Mesenchymal stem cell (in vitro differentiated cells and primary cell): ENCODE measurements at regions not wholly inside any gene's neighbourhood (a gene's known extent, or its start where the extent isn't known, plus 50 kb on each side); places are given as distances from the start of the nearest gene placed in this dataset.
A peak's percentile ranks its signal among the peaks of the same experiment; 100 is the strongest.
"Not testable (repeated sequence)": the region's sequence is repeated elsewhere in the genome, so short reads cannot be mapped to it uniquely, and the experiment has no call there.

Source experiments
- DNase-seq: peaks from one replicate; pipeline ENCODE4 v3.0.0-alpha.2; 2013
- H2AFZ ChIP-seq: one replicate; pipeline ENCODE4 v1.6.1; 2013; ENCODE audit warnings: low read depth, mild to moderate bottlenecking, control low read depth, inconsistent platforms, low read length, moderate library complexity
- H2AK5ac ChIP-seq: 2 replicates; pipeline ENCODE4 v1.6.1; 2013; ENCODE audit warnings: low read length, moderate library complexity, mild to moderate bottlenecking, inconsistent platforms; ENCODE audit not compliant: severe bottlenecking
- H2BK120ac ChIP-seq: one replicate; pipeline ENCODE4 v1.6.1; 2013; ENCODE audit warnings: low read depth, mild to moderate bottlenecking, inconsistent platforms, low read length, moderate library complexity
- H2BK12ac ChIP-seq, 2 experiments: one replicate each; pipeline ENCODE4 v1.6.1; 2013; ENCODE audit warnings: inconsistent platforms in 2 of 2, low read length in 2 of 2, mild to moderate bottlenecking in 2 of 2, moderate library complexity in 2 of 2, control low read depth in 1 of 2
- H2BK15ac ChIP-seq: one replicate; pipeline ENCODE4 v1.6.1; 2013; ENCODE audit warnings: mild to moderate bottlenecking, low read depth, inconsistent platforms; ENCODE audit not compliant: poor library complexity, severe bottlenecking
- H2BK5ac ChIP-seq: 2 replicates; pipeline ENCODE4 v1.6.1; 2013; ENCODE audit warnings: low read depth, mild to moderate bottlenecking, low read length, control low read depth, inconsistent platforms; ENCODE audit not compliant: poor library complexity, severe bottlenecking
- H3K14ac ChIP-seq, 2 experiments: one replicate each; pipeline ENCODE4 v1.6.1; 2013; ENCODE audit warnings: inconsistent platforms in 2 of 2, low read length in 2 of 2, control low read depth in 1 of 2, mild to moderate bottlenecking in 1 of 2, moderate library complexity in 1 of 2
- H3K18ac ChIP-seq, 2 experiments: one replicate each; pipeline ENCODE4 v1.6.1; 2013; ENCODE audit warnings: inconsistent platforms in 2 of 2, low read length in 2 of 2, control low read depth in 1 of 2, low read depth in 1 of 2, mild to moderate bottlenecking in 1 of 2
- H3K23ac ChIP-seq, 2 experiments: one replicate each; pipeline ENCODE4 v1.6.1; 2013; ENCODE audit warnings: inconsistent platforms in 2 of 2, low read length in 2 of 2, mild to moderate bottlenecking in 2 of 2, moderate library complexity in 2 of 2, control low read depth in 1 of 2
- H3K27ac ChIP-seq: 2 replicates; pipeline ENCODE4 v1.5.1; 2013; ENCODE audit warnings: mild to moderate bottlenecking, moderate library complexity, low read length, control low read depth, inconsistent platforms; ENCODE audit not compliant: poor library complexity, severe bottlenecking
- H3K27me3 ChIP-seq, 2 experiments: 2 replicates each; pipeline versions ENCODE4 v1.6.1 to v1.7.0; 2013; ENCODE audit warnings: low read length in 2 of 2, mild to moderate bottlenecking in 2 of 2, moderate library complexity in 2 of 2, control low read depth in 1 of 2, inconsistent platforms in 1 of 2; ENCODE audit not compliant: control insufficient read depth in 1 of 2, insufficient read depth in 1 of 2
- H3K36me3 ChIP-seq, 2 experiments: 2 replicates each; pipeline versions ENCODE4 v1.6.1 to v1.7.0; 2013; ENCODE audit warnings: low read length in 2 of 2, control low read depth in 1 of 2, inconsistent platforms in 1 of 2, low read depth in 1 of 2, mild to moderate bottlenecking in 1 of 2; ENCODE audit not compliant: insufficient read depth in 2 of 2, control insufficient read depth in 1 of 2
- H3K4ac ChIP-seq, 2 experiments: one replicate each; pipeline ENCODE4 v1.6.1; 2013; ENCODE audit warnings: inconsistent platforms in 2 of 2, low read length in 2 of 2, mild to moderate bottlenecking in 2 of 2, moderate library complexity in 2 of 2, control low read depth in 1 of 2, low read depth in 1 of 2
- H3K4me1 ChIP-seq: 2 replicates; pipeline ENCODE4 v1.6.1; 2013; ENCODE audit warnings: low read depth, low read length, control low read depth; ENCODE audit not compliant: control insufficient read depth, insufficient read depth
- H3K4me2 ChIP-seq: 2 replicates; pipeline ENCODE4 v1.6.1; 2013; ENCODE audit warnings: low read length, mild to moderate bottlenecking, inconsistent platforms; ENCODE audit not compliant: poor library complexity, severe bottlenecking
- H3K4me3 ChIP-seq, 2 experiments: 2 replicates each; pipeline versions ENCODE4 v1.5.1 to v1.7.0; 2013; ENCODE audit warnings: low read length in 2 of 2, mild to moderate bottlenecking in 2 of 2, control low read depth in 1 of 2, low read depth in 1 of 2; ENCODE audit not compliant: insufficient read depth in 1 of 2
- H3K79me1 ChIP-seq: replicated peaks from 2 replicates; pipeline ENCODE4 v1.6.1; 2013; ENCODE audit warnings: mild to moderate bottlenecking, control low read depth, low read length, inconsistent platforms; ENCODE audit not compliant: poor library complexity, severe bottlenecking
- H3K9ac ChIP-seq: 2 replicates; pipeline ENCODE4 v1.7.0; 2013; ENCODE audit warnings: mild to moderate bottlenecking, low read length, moderate library complexity
- H3K9me3 ChIP-seq: 2 replicates; pipeline ENCODE4 v1.7.0; 2013; ENCODE audit warnings: mild to moderate bottlenecking, low read length; ENCODE audit not compliant: control insufficient read depth
- H4K8ac ChIP-seq: one replicate; pipeline ENCODE4 v1.6.1; 2013; ENCODE audit warnings: inconsistent platforms, mild to moderate bottlenecking, low read length, moderate library complexity
- H4K91ac ChIP-seq: one replicate; pipeline ENCODE4 v1.6.1; 2013; ENCODE audit warnings: mild to moderate bottlenecking, low read length, inconsistent platforms
- WGBS: methylation state at CpG from one replicate; pipeline ENCODE4 v1.1.7; 2013; ENCODE audit warnings: mixed read lengths; 5-methylcytosine and 5-hydroxymethylcytosine counted together

GRCh38 chr2:222768019-222768418 lies 92.8 kb upstream of the ACSL3 start:
- H3K9me3 ChIP-seq, H3K23ac ChIP-seq, H2AFZ ChIP-seq, H3K14ac ChIP-seq, H3K36me3 ChIP-seq, H3K4me3 ChIP-seq, DNase-seq, H3K79me1 ChIP-seq, H3K9ac ChIP-seq, H2BK5ac ChIP-seq, H3K4me1 ChIP-seq, H3K4me2 ChIP-seq, H3K4ac ChIP-seq, H4K91ac ChIP-seq, H3K27me3 ChIP-seq, H3K27ac ChIP-seq, H2BK12ac ChIP-seq, H2BK120ac ChIP-seq, H3K18ac ChIP-seq, H2BK15ac ChIP-seq, H4K8ac ChIP-seq, H2AK5ac ChIP-seq: not testable (repeated sequence)
- 94% methylated on average over 6 of the region's 6 CpGs for WGBS

GRCh38 chr2:222769446-222769845 lies 91.4 kb upstream of the ACSL3 start:
- WGBS: 90% methylated on average over 5 of the region's 5 CpGs
- no peaks in the 10 kb centered on the region for H3K9me3 ChIP-seq
- no peak overlapping the region for H4K8ac ChIP-seq
- no peak overlapping the region for H3K18ac ChIP-seq
- H3K4me1 ChIP-seq: no peaks in the 10 kb centered on the region
- H3K27me3 ChIP-seq: peaks cover 0 to 4% of the 10 kb centered on the region in 2 experiments
- H3K9ac ChIP-seq: no peak overlapping the region
- H3K79me1 ChIP-seq: no peaks in the 10 kb centered on the region
- H2BK120ac ChIP-seq: no peak overlapping the region
- H3K27ac ChIP-seq: no peak overlapping the region
- no peak overlapping the region for H3K14ac ChIP-seq
- no peak overlapping the region for H3K4me3 ChIP-seq
- DNase-seq: no peak
- H2AK5ac ChIP-seq: no peak overlapping the region
- no peaks in the 10 kb centered on the region for H3K36me3 ChIP-seq
- no peak overlapping the region for H2BK5ac ChIP-seq
- H2BK12ac ChIP-seq: no peak overlapping the region
- no peak overlapping the region for H2AFZ ChIP-seq
- no peak overlapping the region for H3K4me2 ChIP-seq
- no peak overlapping the region for H3K4ac ChIP-seq
- H2BK15ac ChIP-seq: no peak overlapping the region
- H4K91ac ChIP-seq: no peak overlapping the region
- H3K23ac ChIP-seq: no peak overlapping the region

- Histone ChIP-seq H3K4ac (no peak overlapping the region), H3K9ac (no peak overlapping the region), H2BK15ac (no peak overlapping the region), H3K27me3 (peaks cover 0 to 4% of the 10 kb centered on the region in 2 experiments), H3K27ac (no peak overlapping the region), H4K91ac (no peak overlapping the region), H2AFZ (no peak overlapping the region), H2BK5ac (no peak overlapping the region), H2BK120ac (no peak overlapping the region), H3K23ac (no peak overlapping the region), H3K14ac (no peak overlapping the region), H3K4me2 (no peak overlapping the region), H3K9me3 (no peaks in the 10 kb centered on the region), H3K36me3 (no peaks in the 10 kb centered on the region), H3K4me1 (peaks cover 1% of the 10 kb centered on the region), H4K8ac (no peak overlapping the region), H3K79me1 (no peaks in the 10 kb centered on the region), H3K4me3 (no peak overlapping the region), H2BK12ac (no peak overlapping the region), H2AK5ac (no peak overlapping the region), H3K18ac (no peak overlapping the region)
- WGBS: 100% methylated on average over 2 of the region's 3 CpGs
- DNase-seq: no peak
Measured at GRCh38 chr2:222769941-222770340, 90.9 kb upstream of the ACSL3 start.

- Histone ChIP-seq H2BK120ac (no peak overlapping the region), H3K14ac (peak overlapping the region in 1 of 2 experiments; percentile 71), H4K91ac (peak overlapping the region; percentile 56), H4K8ac (no peak overlapping the region), H3K9ac (no peak overlapping the region), H3K4me1 (peaks cover 3% of the 10 kb centered on the region), H2AK5ac (no peak overlapping the region), H3K18ac (peak overlapping the region in 1 of 2 experiments; percentile 59), H2BK12ac (peak overlapping the region in 1 of 2 experiments; percentile 90), H3K9me3 (no peaks in the 10 kb centered on the region), H3K23ac (no peak overlapping the region), H3K4ac (no peak overlapping the region), H3K27me3 (peaks cover 0 to 4% of the 10 kb centered on the region in 2 experiments), H3K27ac (no peak overlapping the region), H3K4me2 (no peak overlapping the region), H3K79me1 (no peaks in the 10 kb centered on the region), H2BK15ac (no peak overlapping the region), H2AFZ (no peak overlapping the region), H3K4me3 (no peak overlapping the region), H2BK5ac (no peak overlapping the region), H3K36me3 (no peaks in the 10 kb centered on the region)
- DNase-seq: no peak
- 95% methylated on average over 3 of the region's 3 CpGs for WGBS
Measured at GRCh38 chr2:222771832-222772231, 89.0 kb upstream of the ACSL3 start.
